Endodermal cell (in vitro differentiated cells): ENCODE measurements at regions not wholly inside any gene's neighbourhood (a gene's known extent, or its start where the extent isn't known, plus 50 kb on each side); places are given as distances from the start of the nearest gene placed in this dataset.
"Not testable (repeated sequence)": the region's sequence is repeated elsewhere in the genome, so short reads cannot be mapped to it uniquely, and the experiment has no call there.

Experiments used
- DNase-seq: peaks from one replicate; pipeline ENCODE4 v3.0.0-alpha.2; 2017
- H3K27ac ChIP-seq: 2 replicates; pipeline ENCODE4 v1.5.1; 2013; ENCODE audit warnings: mild to moderate bottlenecking, low read depth, low read length, moderate library complexity
- H3K27me3 ChIP-seq: 2 replicates; pipeline ENCODE4 v1.6.1; 2013; ENCODE audit warnings: mild to moderate bottlenecking, low read length, moderate library complexity; ENCODE audit not compliant: insufficient read depth, control insufficient read depth, poor library complexity, severe bottlenecking
- H3K36me3 ChIP-seq: 2 replicates; pipeline ENCODE4 v1.7.0; 2013; ENCODE audit warnings: mild to moderate bottlenecking, low read length, moderate library complexity; ENCODE audit not compliant: control insufficient read depth, insufficient read depth
- H3K4me1 ChIP-seq: one replicate; pipeline ENCODE4 v1.7.0; 2013; ENCODE audit warnings: low read length; ENCODE audit not compliant: control insufficient read depth, insufficient read depth
- H3K4me3 ChIP-seq: 2 replicates; pipeline ENCODE4 v1.5.1; 2013; ENCODE audit warnings: mild to moderate bottlenecking, low read length, moderate library complexity
- H3K9ac ChIP-seq: 2 replicates; pipeline ENCODE4 v1.6.1; 2013; ENCODE audit warnings: mild to moderate bottlenecking, low read length, moderate library complexity; ENCODE audit not compliant: poor library complexity, severe bottlenecking; ENCODE audit errors: extremely low read depth
- H3K9me3 ChIP-seq: 2 replicates; pipeline ENCODE4 v1.6.1; 2013; ENCODE audit warnings: mild to moderate bottlenecking, low read length, moderate library complexity; ENCODE audit not compliant: control insufficient read depth
- H3K27ac Mint-ChIP-seq: 2 replicates; pipeline ENCODE4 v1.8.0; 2020; ENCODE audit warnings: mixed read lengths
- H3K27me3 Mint-ChIP-seq: 2 replicates; pipeline ENCODE4 v1.8.0; 2021; ENCODE audit warnings: mild to moderate bottlenecking, mixed read lengths; ENCODE audit not compliant: insufficient read depth
- H3K36me3 Mint-ChIP-seq: 2 replicates; pipeline ENCODE4 v1.8.0; 2020; ENCODE audit warnings: low read depth, mixed read lengths
- H3K4me1 Mint-ChIP-seq: 2 replicates; pipeline ENCODE4 v1.8.0; 2020; ENCODE audit warnings: mixed read lengths
- H3K4me3 Mint-ChIP-seq: 2 replicates; pipeline ENCODE4 v1.8.0; 2020; ENCODE audit warnings: mild to moderate bottlenecking, moderate library complexity, mixed read lengths
- H3K9me3 Mint-ChIP-seq: 2 replicates; pipeline ENCODE4 v1.8.0; 2020; ENCODE audit warnings: mild to moderate bottlenecking, mixed read lengths
- CTCF ChIP-seq: fragments of 200-600 bp; sonication (generic); conservative IDR thresholded peaks from 2 replicates; pipeline ENCODE4 v1.5.0; 2021; ENCODE audit warnings: antibody characterized with exemption, mild to moderate bottlenecking
- WGBS, 2 experiments: methylation state at CpG; one replicate each; pipeline versions ENCODE4 v1.1.5 to v1.1.7; 2013; ENCODE audit warnings: missing lambda C conversion rate in 2 of 2, mixed read lengths in 1 of 2; ENCODE audit not compliant: insufficient coverage in 1 of 2, insufficient read length in 1 of 2; 5-methylcytosine and 5-hydroxymethylcytosine counted together
- microRNA-seq: library from miRNA; unstranded; fragments of <30 nt; microRNA quantifications from one replicate; pipeline ENCODE4 v1.2.0, GENCODE V29; 2020; ENCODE audit warnings: borderline microRNAs expressed

- Mint-ChIP-seq H3K4me3 (no peak overlapping the region), H3K4me1 (no peaks in the 10 kb centered on the region), H3K27ac (no peak overlapping the region), H3K36me3 (no peaks in the 10 kb centered on the region), H3K9me3 (no peaks in the 10 kb centered on the region), H3K27me3 (no peaks in the 10 kb centered on the region)
- DNase-seq: no peak
- Histone ChIP-seq H3K9ac (no peak overlapping the region), H3K4me1 (no peaks in the 10 kb centered on the region), H3K4me3 (no peak overlapping the region), H3K36me3 (no peaks in the 10 kb centered on the region), H3K27me3 (no peaks in the 10 kb centered on the region), H3K9me3 (no peaks in the 10 kb centered on the region), H3K27ac (no peak overlapping the region)
- TF ChIP-seq CTCF: no peak
- WGBS, 2 experiments: 92 to 94% methylated on average over 5 to 7 of the region's 7 CpGs
These were observed 56.5 kb upstream of the WIPF3 start for GRCh38 chr7:29749701-29750321.

GRCh38 chr7:29750373-29750940 is 55.9 kb upstream of the WIPF3 start:
- not testable (repeated sequence) for H3K27ac Mint-ChIP-seq, H3K4me3 Mint-ChIP-seq, H3K36me3 ChIP-seq, H3K9me3 Mint-ChIP-seq, H3K9ac ChIP-seq, H3K36me3 Mint-ChIP-seq, H3K27me3 Mint-ChIP-seq, H3K4me1 Mint-ChIP-seq, H3K9me3 ChIP-seq, H3K27ac ChIP-seq, H3K4me3 ChIP-seq, H3K27me3 ChIP-seq, DNase-seq, H3K4me1 ChIP-seq
- 82 to 83% methylated on average over 3 to 4 of the region's 4 CpGs for WGBS, 2 experiments

GRCh38 chr7:29751012-29751411 is 55.3 kb upstream of the WIPF3 start:
- WGBS, 2 experiments: 80 to 97% methylated on average over 3 to 4 of the region's 4 CpGs
- not testable (repeated sequence) for H3K4me3 ChIP-seq, H3K27me3 Mint-ChIP-seq

GRCh38 chr7:29754874-29755490 is 51.3 kb upstream of the WIPF3 start:
- no peak overlapping the region for H3K4me3 Mint-ChIP-seq
- Histone ChIP-seq H3K4me1 (no peaks in the 10 kb centered on the region), H3K4me3 (no peak overlapping the region), H3K9ac (no peak overlapping the region), H3K36me3 (no peaks in the 10 kb centered on the region), H3K27me3 (no peaks in the 10 kb centered on the region), H3K9me3 (no peaks in the 10 kb centered on the region), H3K27ac (no peak overlapping the region)
- no peak for DNase-seq
- no peak overlapping the region for H3K27ac Mint-ChIP-seq
- WGBS, 2 experiments: 90 to 94% methylated on average over 6 of the region's 6 CpGs
- H3K4me1 Mint-ChIP-seq: no peaks in the 10 kb centered on the region
- H3K9me3 Mint-ChIP-seq: no peaks in the 10 kb centered on the region
- TF ChIP-seq CTCF: no peak
- H3K36me3 Mint-ChIP-seq: no peaks in the 10 kb centered on the region
- H3K27me3 Mint-ChIP-seq: no peaks in the 10 kb centered on the region

More at GRCh38 chr7:29751012-29751411, 55.3 kb upstream of the WIPF3 start:
- not testable (repeated sequence) for H3K27me3 ChIP-seq, H3K36me3 Mint-ChIP-seq, H3K4me1 ChIP-seq, H3K27ac Mint-ChIP-seq, H3K27ac ChIP-seq, DNase-seq, H3K9me3 Mint-ChIP-seq, H3K4me3 Mint-ChIP-seq, H3K4me1 Mint-ChIP-seq, H3K9me3 ChIP-seq, H3K36me3 ChIP-seq, H3K9ac ChIP-seq

Small RNAs in the stretch of these regions (microRNA-seq; reads per million reads assigned to microRNA genes)
- gene MIR550A3: 0.44 reads per million
